CD4-positive, alpha-beta T cell treated with Interleukin-6 for 4 hours (primary cell): ENCODE measurements at regions not wholly inside any gene's neighbourhood (a gene's known extent, or its start where the extent isn't known, plus 50 kb on each side); places are given as distances from the start of the nearest gene placed in this dataset.
A peak's percentile ranks its signal among the peaks of the same experiment; 100 is the strongest.

Experiments used
- DNase-seq: peaks from one replicate; pipeline ENCODE4 v3.0.0-alpha.2; 2020; ENCODE audit warnings: mixed read lengths

GRCh38 chr14:101707068-101707842, 54.3 kb upstream of the PPP2R5C start:
- peak; percentile 74 for DNase-seq

GRCh38 chr14:101707863-101708620, 53.5 kb upstream of the PPP2R5C start:
- no peak for DNase-seq

DNA sequence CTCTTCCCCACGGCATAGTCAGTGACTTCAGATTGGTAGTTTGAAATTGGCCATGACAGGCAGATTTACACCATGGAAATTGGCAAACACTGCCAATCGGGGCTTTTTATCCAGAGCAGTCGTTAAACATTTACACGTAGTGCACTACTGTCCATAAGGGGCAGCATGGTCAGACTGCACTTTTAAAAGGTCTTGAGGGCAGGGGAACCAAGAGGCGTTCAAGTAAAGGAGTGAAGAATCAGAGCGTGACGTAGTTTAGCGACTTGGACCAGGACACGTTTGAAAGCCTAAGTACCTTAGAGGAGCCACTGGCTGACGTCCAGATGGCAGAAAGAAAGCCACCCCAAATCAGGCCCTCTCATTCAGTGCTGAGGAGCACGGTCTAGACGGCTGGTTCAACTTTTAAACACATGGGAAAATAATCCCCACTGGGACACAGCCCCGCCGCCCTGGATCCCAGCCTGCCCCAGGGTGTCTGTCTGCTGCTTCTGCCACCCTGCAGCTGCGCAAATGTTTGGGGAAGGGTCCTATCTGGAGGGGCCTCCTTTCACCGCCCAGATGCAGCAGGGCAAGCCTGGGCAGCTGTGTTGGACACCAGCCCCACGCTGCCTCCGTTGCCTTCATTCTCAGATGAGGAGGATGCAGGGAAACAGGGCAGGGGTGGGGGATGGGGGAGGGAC, 52.5 kb upstream of the PPP2R5C start:
- no peak for DNase-seq

DNA sequence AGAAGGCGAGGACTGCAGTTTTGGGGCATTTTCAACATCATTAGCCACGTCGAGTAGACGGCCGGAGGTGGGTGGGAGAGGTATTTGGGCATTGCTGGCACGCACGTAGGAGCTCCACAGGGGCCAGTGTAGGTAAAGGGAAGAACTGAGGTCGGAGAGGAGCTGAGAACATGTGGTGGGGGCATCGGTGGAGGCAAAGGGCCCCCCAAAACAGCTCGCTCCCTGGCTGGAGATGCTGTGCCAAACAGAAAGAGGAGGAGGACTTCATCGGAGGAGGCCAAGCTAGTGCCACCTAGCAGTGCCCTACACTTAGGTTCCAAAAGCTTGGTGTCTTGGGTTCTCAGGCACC, 52.0 kb upstream of the PPP2R5C start:
- no peak for DNase-seq

- no peak for DNase-seq
Measured at GRCh38 chr14:101709962-101710931, 51.3 kb upstream of the PPP2R5C start.

DNA sequence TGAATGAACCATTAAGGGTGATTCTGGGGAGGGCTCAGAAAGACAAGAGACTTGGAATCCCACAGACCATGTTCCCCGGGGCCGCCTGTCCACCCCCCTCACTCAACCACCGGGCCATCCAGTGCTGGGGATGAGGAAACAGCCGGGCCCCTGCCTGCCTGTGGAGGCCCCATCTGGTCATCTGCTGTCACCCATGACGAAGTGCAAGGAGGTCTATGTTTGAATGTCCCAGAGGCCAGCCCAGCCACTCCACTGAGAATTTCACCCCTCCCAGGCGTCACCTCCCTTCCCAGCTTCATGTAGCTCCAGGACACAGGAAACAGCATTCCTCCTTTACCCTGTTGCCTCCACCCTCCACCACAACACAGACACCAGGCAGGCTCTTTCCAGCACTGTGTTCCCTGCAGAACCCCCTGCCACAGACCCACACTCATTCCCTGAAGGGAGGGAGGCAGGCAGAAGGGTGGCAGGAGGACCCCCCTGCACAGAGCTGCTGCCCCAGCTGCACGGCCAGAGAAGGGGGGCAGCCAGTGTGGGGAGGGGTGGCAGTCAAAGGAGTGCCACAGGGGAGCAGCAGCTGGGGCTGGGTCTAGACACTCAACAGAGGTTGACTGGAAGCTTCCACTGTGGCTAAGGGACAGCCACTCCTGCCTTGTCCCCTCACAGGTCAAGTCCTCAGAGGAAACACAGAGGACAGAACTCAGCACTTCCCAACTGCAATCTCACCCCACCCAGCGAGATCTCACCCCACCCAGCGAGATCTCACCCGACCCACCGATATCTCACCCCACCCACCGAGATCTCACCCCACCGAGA, 50.3 kb upstream of the PPP2R5C start:
- DNase-seq = no peak
